Loucy (cell line): ENCODE measurements at regions not wholly inside any gene's neighbourhood (a gene's known extent, or its start where the extent isn't known, plus 50 kb on each side); places are given as distances from the start of the nearest gene placed in this dataset.

ENCODE experiments used
- H2AFZ ChIP-seq: fragments of 200-600 bp; sonication (generic); 2 replicates; pipeline ENCODE4 v1.6.0; 2016; ENCODE audit warnings: antibody characterized with exemption, mild to moderate bottlenecking, low read length, moderate library complexity
- H3F3A ChIP-seq: fragments of 200-600 bp; 2 replicates; pipeline ENCODE4 v1.6.0; 2016; ENCODE audit warnings: antibody characterized with exemption, low read depth, mild to moderate bottlenecking
- H3K27me3 ChIP-seq: fragments of 200-600 bp; sonication (generic); 2 replicates; pipeline ENCODE4 v1.6.1; 2014; ENCODE audit warnings: low read length, mild to moderate bottlenecking; ENCODE audit not compliant: insufficient read depth, poor library complexity, severe bottlenecking
- H3K36me3 ChIP-seq: fragments of 200-600 bp; sonication (generic); 2 replicates; pipeline ENCODE4 v1.6.1; 2016; ENCODE audit warnings: low read length; ENCODE audit not compliant: insufficient read depth
- H3K4me1 ChIP-seq: fragments of 200-600 bp; sonication (generic); 2 replicates; pipeline ENCODE4 v1.5.1; 2014; ENCODE audit warnings: low read length, mild to moderate bottlenecking; ENCODE audit not compliant: insufficient read depth, poor library complexity, severe bottlenecking
- H3K4me2 ChIP-seq: fragments of 200-600 bp; sonication (generic); 2 replicates; pipeline ENCODE4 v1.6.0; 2014; ENCODE audit warnings: antibody characterized with exemption, low read length, low read depth, mild to moderate bottlenecking; ENCODE audit not compliant: poor library complexity, severe bottlenecking
- H3K4me3 ChIP-seq: fragments of 200-600 bp; sonication (generic); 2 replicates; pipeline ENCODE4 v1.5.1; 2014; ENCODE audit warnings: low read length, mild to moderate bottlenecking, mixed read lengths; ENCODE audit not compliant: poor library complexity, severe bottlenecking
- H3K79me2 ChIP-seq: fragments of 200-600 bp; sonication (generic); 2 replicates; pipeline ENCODE4 v1.6.1; 2014; ENCODE audit warnings: low read length; ENCODE audit not compliant: insufficient read depth
- H3K9ac ChIP-seq: fragments of 200-600 bp; sonication (generic); 2 replicates; pipeline ENCODE4 v1.6.0; 2014; ENCODE audit warnings: mild to moderate bottlenecking, low read depth, low read length, moderate library complexity; ENCODE audit not compliant: poor library complexity, severe bottlenecking
- H3K9me2 ChIP-seq: fragments of 200-600 bp; sonication (generic); replicated peaks from 2 replicates; pipeline ENCODE4 v1.6.1; 2016; ENCODE audit warnings: low read depth, low read length, mixed read lengths
- H3K9me3 ChIP-seq: fragments of 200-600 bp; sonication (generic); 2 replicates; pipeline ENCODE4 v1.6.1; 2014; ENCODE audit warnings: mild to moderate bottlenecking, antibody characterized with exemption, low read length, low read depth; ENCODE audit not compliant: insufficient read depth
- H4K20me1 ChIP-seq: fragments of 200-600 bp; sonication (generic); 2 replicates; pipeline ENCODE4 v1.6.0; 2014; ENCODE audit warnings: antibody characterized with exemption, low read length, mild to moderate bottlenecking; ENCODE audit not compliant: insufficient read depth, poor library complexity, severe bottlenecking
- EZH2phosphoT487 ChIP-seq: fragments of 200-600 bp; IDR thresholded peaks from 2 replicates; pipeline ENCODE4 v1.6.1; 2018; ENCODE audit warnings: antibody characterized with exemption, mild to moderate bottlenecking, moderate library complexity, borderline replicate concordance
- TF ChIP-seq, protein P1 (sequence below): fragments of 200-600 bp; sonication (generic); conservative IDR thresholded peaks from 2 replicates; pipeline ENCODE4 v1.5.1; 2014; ENCODE audit warnings: mild to moderate bottlenecking, antibody characterized with exemption, low read length

DNA sequence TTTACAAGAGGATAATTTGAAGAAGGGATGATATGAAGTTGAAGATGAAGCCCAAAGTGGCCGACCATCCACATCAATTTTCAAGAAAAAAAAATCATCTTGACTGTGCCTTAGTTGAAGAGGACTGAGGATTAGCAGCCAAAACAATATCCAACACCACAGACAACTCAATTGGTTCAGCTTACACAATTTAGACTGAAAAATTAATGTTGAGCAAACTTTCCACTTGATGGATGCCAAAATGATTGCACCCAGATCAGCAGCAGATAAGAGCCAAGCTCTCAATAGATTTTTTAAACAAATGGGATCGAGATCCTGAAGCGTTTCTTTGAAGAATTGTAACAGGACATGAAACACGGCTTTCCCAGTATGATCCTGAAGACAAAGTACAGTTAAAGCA, 163.2 kb downstream of the GADD45G start:
- H3K4me3 ChIP-seq: no peak overlapping the region
- no peak overlapping the region for H3K9ac ChIP-seq
- H3K27me3 ChIP-seq: no peaks in the 10 kb centered on the region
- H2AFZ ChIP-seq: no peak overlapping the region
- H3K9me3 ChIP-seq: no peaks in the 10 kb centered on the region
- no peaks in the 10 kb centered on the region for H4K20me1 ChIP-seq
- TF ChIP-seq EZH2phosphoT487: no peak
- TF ChIP-seq, protein P1, sequence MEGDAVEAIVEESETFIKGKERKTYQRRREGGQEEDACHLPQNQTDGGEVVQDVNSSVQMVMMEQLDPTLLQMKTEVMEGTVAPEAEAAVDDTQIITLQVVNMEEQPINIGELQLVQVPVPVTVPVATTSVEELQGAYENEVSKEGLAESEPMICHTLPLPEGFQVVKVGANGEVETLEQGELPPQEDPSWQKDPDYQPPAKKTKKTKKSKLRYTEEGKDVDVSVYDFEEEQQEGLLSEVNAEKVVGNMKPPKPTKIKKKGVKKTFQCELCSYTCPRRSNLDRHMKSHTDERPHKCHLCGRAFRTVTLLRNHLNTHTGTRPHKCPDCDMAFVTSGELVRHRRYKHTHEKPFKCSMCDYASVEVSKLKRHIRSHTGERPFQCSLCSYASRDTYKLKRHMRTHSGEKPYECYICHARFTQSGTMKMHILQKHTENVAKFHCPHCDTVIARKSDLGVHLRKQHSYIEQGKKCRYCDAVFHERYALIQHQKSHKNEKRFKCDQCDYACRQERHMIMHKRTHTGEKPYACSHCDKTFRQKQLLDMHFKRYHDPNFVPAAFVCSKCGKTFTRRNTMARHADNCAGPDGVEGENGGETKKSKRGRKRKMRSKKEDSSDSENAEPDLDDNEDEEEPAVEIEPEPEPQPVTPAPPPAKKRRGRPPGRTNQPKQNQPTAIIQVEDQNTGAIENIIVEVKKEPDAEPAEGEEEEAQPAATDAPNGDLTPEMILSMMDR: no peak
- H3K9me2 ChIP-seq: no peaks in the 10 kb centered on the region
- no peaks in the 10 kb centered on the region for H3K4me1 ChIP-seq
- H3K4me2 ChIP-seq: no peak overlapping the region
- H3K36me3 ChIP-seq: no peaks in the 10 kb centered on the region
- no peaks in the 10 kb centered on the region for H3F3A ChIP-seq
- no peaks in the 10 kb centered on the region for H3K79me2 ChIP-seq

DNA sequence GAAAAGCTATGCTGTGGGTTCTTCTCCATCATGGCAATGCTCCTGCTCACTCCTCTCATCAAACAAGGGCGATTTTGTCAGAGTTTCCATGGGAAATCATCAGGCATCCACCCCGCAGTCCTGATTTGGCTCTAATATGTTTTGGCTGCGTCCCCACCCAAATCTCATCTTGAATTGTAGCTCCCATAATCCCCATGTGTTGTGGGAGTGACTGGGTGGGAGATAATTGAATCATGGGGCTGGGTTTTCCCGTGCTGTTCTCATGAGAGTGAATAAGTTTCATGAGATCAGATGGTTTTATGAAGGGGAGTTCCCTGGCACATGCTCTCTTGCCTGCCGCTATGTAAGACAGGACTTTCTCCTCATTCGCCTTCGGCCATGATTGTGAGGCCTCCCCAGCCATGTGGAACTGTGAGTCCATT, 163.8 kb downstream of the GADD45G start:
- Histone ChIP-seq H3K9ac (no peak overlapping the region), H3K9me3 (no peaks in the 10 kb centered on the region), H3K79me2 (no peaks in the 10 kb centered on the region), H3K4me2 (no peak overlapping the region), H3K27me3 (no peaks in the 10 kb centered on the region), H3K4me1 (no peaks in the 10 kb centered on the region), H3K9me2 (no peaks in the 10 kb centered on the region), H3K36me3 (no peaks in the 10 kb centered on the region), H3F3A (no peaks in the 10 kb centered on the region), H4K20me1 (no peaks in the 10 kb centered on the region), H3K4me3 (no peak overlapping the region), H2AFZ (no peak overlapping the region)
- TF ChIP-seq, protein P1: no peak
- TF ChIP-seq EZH2phosphoT487: no peak

DNA sequence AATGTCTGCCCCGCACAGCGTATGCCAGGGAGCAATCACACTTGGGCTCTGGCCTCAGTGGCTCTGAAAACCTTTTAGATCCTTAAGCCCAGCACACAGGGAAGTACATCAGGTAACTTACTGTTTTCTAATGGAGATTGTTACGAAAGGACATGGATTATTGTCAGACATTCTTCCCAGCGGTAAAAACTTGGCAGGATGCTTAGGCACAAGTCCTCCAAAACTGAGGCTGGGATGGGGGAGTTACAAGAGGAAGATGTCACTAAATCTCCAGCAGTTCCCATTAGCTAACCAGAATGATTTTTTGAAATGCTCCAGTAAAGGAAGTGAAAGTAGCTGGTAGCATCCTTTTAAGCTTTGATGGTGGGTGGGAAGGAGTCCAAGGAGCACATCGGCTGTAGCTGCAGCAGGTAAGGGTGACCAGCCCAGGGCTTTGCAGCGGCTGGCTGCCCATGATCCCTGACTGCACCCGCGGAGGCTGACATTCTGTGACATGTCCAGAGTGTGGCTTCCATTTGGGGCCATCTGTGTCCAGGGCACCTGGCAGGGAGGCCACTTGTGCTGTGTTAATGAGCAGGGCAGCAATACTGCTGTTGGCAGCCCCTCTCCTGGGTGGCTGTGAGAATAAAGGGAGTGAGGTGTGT, 165.8 kb downstream of the GADD45G start:
- Histone ChIP-seq H4K20me1 (no peaks in the 10 kb centered on the region), H2AFZ (no peak overlapping the region), H3F3A (no peaks in the 10 kb centered on the region), H3K36me3 (no peaks in the 10 kb centered on the region), H3K9me2 (no peaks in the 10 kb centered on the region), H3K27me3 (no peaks in the 10 kb centered on the region), H3K4me2 (no peak overlapping the region), H3K9ac (no peak overlapping the region), H3K9me3 (no peaks in the 10 kb centered on the region), H3K4me3 (no peak overlapping the region), H3K4me1 (no peaks in the 10 kb centered on the region), H3K79me2 (no peaks in the 10 kb centered on the region)
- TF ChIP-seq EZH2phosphoT487: no peak
- TF ChIP-seq, protein P1: no peak
